ENCODE measurements at regions not wholly inside any gene's neighbourhood (a gene's known extent, or its start where the extent isn't known, plus 50 kb on each side); places are given as distances from the start of the nearest gene placed in this dataset.
"Not testable (repeated sequence)": the region's sequence is repeated elsewhere in the genome, so short reads cannot be mapped to it uniquely, and the experiment has no call there.

GRCh38 chr3:73186741-73187140 lies 125.3 kb downstream of the EBLN2 start:
- no peak for DNase-seq

GRCh38 chr3:73187328-73187727 lies 125.9 kb downstream of the EBLN2 start:
- no peak for DNase-seq

GRCh38 chr3:73188707-73189106 lies 127.2 kb downstream of the EBLN2 start:
- DNase-seq: no peak

GRCh38 chr3:73192036-73192738 lies 130.7 kb downstream of the EBLN2 start:
- DNase-seq: no peak

GRCh38 chr3:73193943-73194342 lies 132.5 kb downstream of the EBLN2 start:
- DNase-seq: not testable (repeated sequence)

GRCh38 chr3:73197187-73197586 lies 135.7 kb downstream of the EBLN2 start:
- no peak for DNase-seq

GRCh38 chr3:73203101-73203500 lies 141.6 kb downstream of the EBLN2 start:
- DNase-seq: no peak

- no peak for DNase-seq
These were observed 142.2 kb downstream of the EBLN2 start for GRCh38 chr3:73203633-73204032.

GRCh38 chr3:73204841-73205240 lies 143.4 kb downstream of the EBLN2 start:
- DNase-seq: no peak

- DNase-seq: no peak
These were observed 144.6 kb downstream of the EBLN2 start for GRCh38 chr3:73206030-73206429.

GRCh38 chr3:73207946-73208440 lies 146.5 kb downstream of the EBLN2 start:
- no peak for DNase-seq

GRCh38 chr3:73210759-73211158 lies 149.3 kb downstream of the EBLN2 start:
- no peak for DNase-seq

- DNase-seq: no peak
These were observed 151.2 kb downstream of the EBLN2 start for GRCh38 chr3:73212683-73213082.

GRCh38 chr3:73213896-73214295 lies 152.4 kb downstream of the EBLN2 start:
- DNase-seq: no peak

GRCh38 chr3:73214846-73215245 lies 153.4 kb downstream of the EBLN2 start:
- no peak for DNase-seq

- no peak for DNase-seq
These were observed 153.8 kb downstream of the EBLN2 start for GRCh38 chr3:73215281-73215680.

- DNase-seq: no peak
These were observed 154.4 kb downstream of the EBLN2 start for GRCh38 chr3:73215901-73216300.

GRCh38 chr3:73216310-73216709 lies 154.9 kb downstream of the EBLN2 start:
- DNase-seq: no peak

GRCh38 chr3:73222126-73222525 lies 160.7 kb downstream of the EBLN2 start:
- DNase-seq: no peak

GRCh38 chr3:73225146-73225855 lies 163.8 kb downstream of the EBLN2 start:
- no peak for DNase-seq

GRCh38 chr3:73225991-73226390 lies 164.5 kb downstream of the EBLN2 start:
- no peak for DNase-seq

- no peak for DNase-seq
These were observed 166.5 kb downstream of the EBLN2 start for GRCh38 chr3:73228000-73228399.

GRCh38 chr3:73228437-73228836 lies 167.0 kb downstream of the EBLN2 start:
- DNase-seq: no peak

- DNase-seq: no peak
These were observed 167.5 kb downstream of the EBLN2 start for GRCh38 chr3:73228959-73229358.

Data from NCI-H1105 (cell line).